ENCODE measurements at regions not wholly inside any gene's neighbourhood (a gene's known extent, or its start where the extent isn't known, plus 50 kb on each side); places are given as distances from the start of the nearest gene placed in this dataset.

- no peak for DNase-seq (ENCODE audit: extremely low spot score)
- TF ChIP-seq, protein P1, sequence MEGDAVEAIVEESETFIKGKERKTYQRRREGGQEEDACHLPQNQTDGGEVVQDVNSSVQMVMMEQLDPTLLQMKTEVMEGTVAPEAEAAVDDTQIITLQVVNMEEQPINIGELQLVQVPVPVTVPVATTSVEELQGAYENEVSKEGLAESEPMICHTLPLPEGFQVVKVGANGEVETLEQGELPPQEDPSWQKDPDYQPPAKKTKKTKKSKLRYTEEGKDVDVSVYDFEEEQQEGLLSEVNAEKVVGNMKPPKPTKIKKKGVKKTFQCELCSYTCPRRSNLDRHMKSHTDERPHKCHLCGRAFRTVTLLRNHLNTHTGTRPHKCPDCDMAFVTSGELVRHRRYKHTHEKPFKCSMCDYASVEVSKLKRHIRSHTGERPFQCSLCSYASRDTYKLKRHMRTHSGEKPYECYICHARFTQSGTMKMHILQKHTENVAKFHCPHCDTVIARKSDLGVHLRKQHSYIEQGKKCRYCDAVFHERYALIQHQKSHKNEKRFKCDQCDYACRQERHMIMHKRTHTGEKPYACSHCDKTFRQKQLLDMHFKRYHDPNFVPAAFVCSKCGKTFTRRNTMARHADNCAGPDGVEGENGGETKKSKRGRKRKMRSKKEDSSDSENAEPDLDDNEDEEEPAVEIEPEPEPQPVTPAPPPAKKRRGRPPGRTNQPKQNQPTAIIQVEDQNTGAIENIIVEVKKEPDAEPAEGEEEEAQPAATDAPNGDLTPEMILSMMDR (IDR thresholded peaks at IDR 0.05; ENCODE audit: control extremely low read depth, extremely low read depth, low read depth, missing control alignments): no peak
- ChIA-PET POLR2A (no interaction called here), CTCF (interaction anchor here (2.3 kb wide), 1 partner anchor 13 kb away, joined by 7 read pairs; no protein-coding TSS in a partner anchor)
Measured at GRCh38 chr3:132174500-132174899, 139.7 kb upstream of the CPNE4 start.

DNA sequence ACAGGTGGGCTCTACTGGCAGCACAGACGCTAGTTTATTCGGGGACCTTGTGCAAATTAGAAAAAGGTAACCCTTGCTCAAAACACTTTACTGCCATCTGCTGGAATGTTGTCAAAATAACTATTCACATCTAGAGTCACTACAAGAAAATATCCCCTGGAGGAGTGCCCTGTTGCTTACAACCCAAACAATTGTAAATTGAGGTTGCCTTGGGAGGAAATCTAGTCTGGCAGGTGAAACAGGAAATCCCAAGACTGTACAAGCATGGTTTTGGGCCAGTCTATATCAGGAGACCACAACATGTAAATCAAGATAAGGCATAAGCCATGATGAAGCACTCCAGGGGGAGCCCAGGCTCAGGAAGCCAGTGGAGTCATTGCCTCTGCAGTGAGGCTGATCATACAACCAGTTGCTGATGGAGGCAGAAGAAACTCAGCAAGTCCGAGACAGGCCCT is 136.8 kb upstream of the ACP3 start:
- DNase-seq (ENCODE audit: extremely low spot score): peak; percentile 15
- TF ChIP-seq, protein P1 (IDR thresholded peaks at IDR 0.05; ENCODE audit: control extremely low read depth, extremely low read depth, low read depth, missing control alignments): peak; percentile 37
- ChIA-PET CTCF (interaction anchor here (1.2 to 2.0 kb wide), 4 partner anchors 9 to 631 kb away, joined by 3 to 12 read pairs (median 4); no protein-coding TSS in a partner anchor), POLR2A (no interaction called here)

GRCh38 chr3:132183811-132184210 is 133.4 kb upstream of the ACP3 start:
- TF ChIP-seq, protein P1 (IDR thresholded peaks at IDR 0.05; ENCODE audit: control extremely low read depth, extremely low read depth, low read depth, missing control alignments): no peak
- POLR2A ChIA-PET: no interaction called here
- DNase-seq (ENCODE audit: extremely low spot score): no peak
- CTCF ChIA-PET: interaction anchor here (1.5 to 1.7 kb wide), 2 partner anchors 20 to 390 kb away, joined by 3 to 4 read pairs; no protein-coding TSS in a partner anchor

DNA sequence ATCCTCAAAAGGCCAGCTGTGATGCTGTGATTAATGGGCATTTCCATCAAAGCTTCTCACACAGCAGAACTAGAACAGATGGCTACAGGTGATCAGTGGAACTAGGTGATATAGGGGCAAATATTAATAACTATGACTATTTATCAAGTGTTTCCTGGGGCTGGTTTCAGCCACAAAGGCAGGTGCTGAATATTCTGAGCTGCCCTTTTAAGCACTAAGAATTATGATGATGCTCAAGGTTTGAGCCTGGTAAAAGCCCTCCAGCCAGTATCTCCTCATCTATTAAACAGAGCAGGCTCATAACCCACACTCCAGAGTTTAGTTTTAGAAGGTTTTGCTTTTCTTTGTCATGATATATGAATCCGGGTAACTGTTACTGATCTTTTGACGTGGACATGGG is 129.5 kb upstream of the ACP3 start:
- TF ChIP-seq, protein P1 (IDR thresholded peaks at IDR 0.05; ENCODE audit: control extremely low read depth, extremely low read depth, low read depth, missing control alignments): no peak
- ChIA-PET CTCF (interaction anchor here (1.4 to 3.5 kb wide), 2 partner anchors 9 to 23 kb away, joined by 3 to 9 read pairs; no protein-coding TSS in a partner anchor), POLR2A (no interaction called here)
- DNase-seq (ENCODE audit: extremely low spot score): no peak

- CTCF ChIA-PET: no interaction called here
- TF ChIP-seq, protein P1 (IDR thresholded peaks at IDR 0.05; ENCODE audit: control extremely low read depth, extremely low read depth, low read depth, missing control alignments): no peak
Measured at GRCh38 chr3:132189601-132190000, 127.6 kb upstream of the ACP3 start.

DNA sequence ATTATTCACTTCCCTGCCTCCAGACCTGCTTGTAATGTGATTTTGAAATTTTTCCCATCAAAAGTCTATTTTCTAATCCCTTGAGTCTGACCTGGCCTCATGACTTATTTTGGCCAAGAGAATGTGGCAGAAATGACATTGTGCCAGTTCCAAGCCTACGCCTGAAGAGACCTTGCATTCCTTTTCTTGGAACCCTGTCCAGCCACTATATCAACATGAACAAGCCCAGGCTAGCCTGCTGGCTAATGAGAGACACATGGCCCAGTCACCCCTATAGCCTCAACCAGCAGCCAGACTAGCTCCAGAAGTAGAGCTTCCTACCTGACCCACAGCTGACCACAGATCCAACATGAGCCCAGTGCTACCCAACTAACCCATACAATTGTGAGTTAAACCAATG is 121.1 kb upstream of the ACP3 start:
- ChIA-PET POLR2A (no interaction called here), CTCF (interaction anchor here (2.2 kb wide), 1 partner anchor 10 kb away, joined by 9 read pairs; no protein-coding TSS in a partner anchor)
- TF ChIP-seq, protein P1 (IDR thresholded peaks at IDR 0.05; ENCODE audit: control extremely low read depth, extremely low read depth, low read depth, missing control alignments): no peak
- DNase-seq (ENCODE audit: extremely low spot score): no peak

More at GRCh38 chr3:132189601-132190000, 127.6 kb upstream of the ACP3 start:
- POLR2A ChIA-PET: no interaction called here
- DNase-seq (ENCODE audit: extremely low spot score): no peak
